Esophagus squamous epithelium (tissue), 4 donors: ENCODE measurements at regions not wholly inside any gene's neighbourhood (a gene's known extent, or its start where the extent isn't known, plus 50 kb on each side); places are given as distances from the start of the nearest gene placed in this dataset.

Experiments used
- CTCF ChIP-seq, 6 experiments: fragments of 450-650 bp in 4 of 6; fragments of 200-600 bp in 2 of 6; sonication (generic) in 2 of 6; IDR thresholded peaks; one replicate each; pipeline ENCODE4 v1.5.1; 2016 to 2019; ENCODE audit warnings: antibody characterized with exemption in 6 of 6, mild to moderate bottlenecking in 4 of 6, moderate library complexity in 4 of 6
- POLR2A ChIP-seq, 4 donors: fragments of 450-650 bp; IDR thresholded peaks; one replicate each; pipeline ENCODE4 v1.6.1; 2017; ENCODE audit warnings: antibody characterized with exemption in 4 of 4, mild to moderate bottlenecking in 4 of 4, moderate library complexity in 3 of 4

GRCh38 chr4:159762672-159763071 is 659.8 kb downstream of the RAPGEF2 start:
- TF ChIP-seq POLR2A (IDR thresholded peaks at IDR 0.05), result no peak
- TF ChIP-seq CTCF (IDR thresholded peaks at IDR 0.05), result no peak
